ENCODE measurements at regions not wholly inside any gene's neighbourhood (a gene's known extent, or its start where the extent isn't known, plus 50 kb on each side); places are given as distances from the start of the nearest gene placed in this dataset.

- TF ChIP-seq ASH2L (IDR thresholded peaks at IDR 0.05; ENCODE audit: low read length) (no peak), USF2 (IDR thresholded peaks at IDR 0.05; ENCODE audit: low read length) (no peak), TCF12 (IDR thresholded peaks at IDR 0.05; ENCODE audit: low read depth, low read length) (no peak)
Measured at GRCh38 chr2:34787341-34787740, 1188.2 kb upstream of the FAM98A start (continued).

All from H1 (cell line).